IMR-90 (cell line): ENCODE measurements at regions not wholly inside any gene's neighbourhood (a gene's known extent, or its start where the extent isn't known, plus 50 kb on each side); places are given as distances from the start of the nearest gene placed in this dataset.
A peak's percentile ranks its signal among the peaks of the same experiment; 100 is the strongest.

ENCODE experiments used
- ATAC-seq: fragments of 200-7000 bp; cut with Tn5 transposase; 2 replicates; pipeline ENCODE4 v1.9.1; 2020; ENCODE audit warnings: low read depth, mild to moderate bottlenecking, moderate library complexity
- BruUV-seq: library from RNA; stranded (reverse); fragments of 400-500 nt; replicated peaks from 2 replicates; lab custom pipeline; 2021; lab: Mats Ljungman, UMichigan
- CTCF ChIA-PET: fragments of 300-600 bp; formaldehyde crosslinking; extraction: SDS; loops from one replicate; lab custom pipeline; 2021; ENCODE audit warnings: antibody characterized with exemption; lab: Yijun Ruan, JAX
- POLR2A ChIA-PET: fragments of 300-600 bp; sonication (Branson Sonifier 250); formaldehyde crosslinking; loops from one replicate; lab custom pipeline; 2022; ENCODE audit warnings: antibody characterized with exemption; ENCODE audit not compliant: unreplicated experiment; lab: Charles Lee
- DNase-seq: peaks from one replicate; pipeline ENCODE4 v3.0.0; 2013
- H2AFZ ChIP-seq: replicated peaks from 2 replicates; pipeline ENCODE3; 2013; ENCODE audit warnings: low read length, mild to moderate bottlenecking; ENCODE audit not compliant: poor library complexity
- H2AK5ac ChIP-seq: 2 replicates; pipeline ENCODE4 v1.6.1; 2013; ENCODE audit warnings: low read depth, low read length, inconsistent platforms
- H2AK9ac ChIP-seq: replicated peaks from 2 replicates; pipeline ENCODE3; 2013; ENCODE audit warnings: mild to moderate bottlenecking, low read depth, low read length, moderate library complexity; ENCODE audit not compliant: poor library complexity
- H2BK120ac ChIP-seq: 2 replicates; pipeline ENCODE4 v1.6.1; 2013; ENCODE audit warnings: low read depth, low read length, inconsistent platforms
- H2BK15ac ChIP-seq: 3 replicates; pipeline ENCODE4 v1.6.1; 2013; ENCODE audit warnings: low read depth, low read length, inconsistent platforms
- H2BK20ac ChIP-seq: 2 replicates; pipeline ENCODE4 v1.6.1; 2013; ENCODE audit warnings: low read depth, mild to moderate bottlenecking, inconsistent platforms, low read length, moderate library complexity
- H2BK5ac ChIP-seq: 2 replicates; pipeline ENCODE4 v1.6.1; 2013; ENCODE audit warnings: mild to moderate bottlenecking, low read depth, low read length, inconsistent platforms; ENCODE audit not compliant: poor library complexity, severe bottlenecking
- H3K14ac ChIP-seq: replicated peaks from 2 replicates; pipeline ENCODE4 v1.6.1; 2013; ENCODE audit warnings: low read depth, low read length, inconsistent platforms
- H3K18ac ChIP-seq: 2 replicates; pipeline ENCODE4 v1.6.1; 2013; ENCODE audit warnings: low read depth, low read length, control low read depth
- H3K23ac ChIP-seq: 2 replicates; pipeline ENCODE4 v1.6.1; 2013; ENCODE audit warnings: low read depth, low read length, inconsistent platforms
- H3K27ac ChIP-seq: 2 replicates; pipeline ENCODE4 v1.5.1; 2013; ENCODE audit warnings: mild to moderate bottlenecking, control low read depth, low read length; ENCODE audit not compliant: insufficient read depth
- H3K27me3 ChIP-seq: 2 replicates; pipeline ENCODE4 v1.6.1; 2013; ENCODE audit warnings: low read length; ENCODE audit not compliant: control insufficient read depth, insufficient read depth
- H3K36me3 ChIP-seq: 2 replicates; pipeline ENCODE4 v1.6.1; 2013; ENCODE audit warnings: low read length, mixed read lengths; ENCODE audit not compliant: control insufficient read depth, insufficient read depth
- H3K4ac ChIP-seq: 2 replicates; pipeline ENCODE4 v1.6.1; 2013; ENCODE audit warnings: low read depth, low read length, inconsistent platforms
- H3K4me1 ChIP-seq: 2 replicates; pipeline ENCODE4 v1.6.1; 2013; ENCODE audit warnings: low read length, mixed read lengths; ENCODE audit not compliant: control insufficient read depth, insufficient read depth
- H3K4me2 ChIP-seq: 2 replicates; pipeline ENCODE4 v1.6.1; 2013; ENCODE audit warnings: low read depth, mild to moderate bottlenecking, control low read depth, low read length, moderate library complexity
- H3K4me3 ChIP-seq: 2 replicates; pipeline ENCODE4 v1.5.1; 2013; ENCODE audit warnings: low read depth, mild to moderate bottlenecking, control low read depth, low read length, moderate library complexity; ENCODE audit not compliant: insufficient read depth
- H3K56ac ChIP-seq: 2 replicates; pipeline ENCODE4 v1.6.1; 2013; ENCODE audit warnings: low read length, inconsistent platforms; ENCODE audit not compliant: insufficient read depth; ENCODE audit errors: extremely low read depth
- H3K79me1 ChIP-seq, 2 experiments: 2 replicates each; pipeline ENCODE4 v1.6.1; 2013; ENCODE audit warnings: low read length in 2 of 2, inconsistent platforms in 1 of 2, low read depth in 1 of 2
- H3K9ac ChIP-seq: 2 replicates; pipeline ENCODE4 v1.6.1; 2013; ENCODE audit warnings: low read depth, low read length, control low read depth
- H3K9me1 ChIP-seq: 2 replicates; pipeline ENCODE4 v1.6.1; 2013; ENCODE audit warnings: low read length, inconsistent platforms; ENCODE audit not compliant: insufficient read depth
- H3K9me3 ChIP-seq: 2 replicates; pipeline ENCODE4 v1.6.1; 2013; ENCODE audit warnings: low read length; ENCODE audit not compliant: control insufficient read depth, insufficient read depth
- H4K20me1 ChIP-seq: 2 replicates; pipeline ENCODE4 v1.6.1; 2013; ENCODE audit warnings: low read length, inconsistent platforms; ENCODE audit not compliant: insufficient read depth
- H4K5ac ChIP-seq: 2 replicates; pipeline ENCODE4 v1.6.1; 2013; ENCODE audit warnings: mild to moderate bottlenecking, low read depth, low read length, control low read depth
- H4K8ac ChIP-seq, 2 experiments: 2 replicates each; pipeline ENCODE4 v1.6.1; 2013; ENCODE audit warnings: low read depth in 2 of 2, low read length in 2 of 2, control low read depth in 1 of 2, inconsistent platforms in 1 of 2
- H4K91ac ChIP-seq: 2 replicates; pipeline ENCODE4 v1.6.1; 2013; ENCODE audit warnings: low read depth, low read length, inconsistent platforms; ENCODE audit not compliant: insufficient read depth
- BHLHE40 ChIP-seq: fragments of 150-350 bp; IDR thresholded peaks from 2 replicates; pipeline ENCODE4 v1.6.1; 2016; ENCODE audit warnings: mild to moderate bottlenecking, low read depth, low read length
- CEBPB ChIP-seq: IDR thresholded peaks from 2 replicates; pipeline ENCODE4 v1.6.1; 2012; ENCODE audit warnings: low read depth, low read length, improper control_type of control experiment
- CHD1 ChIP-seq: IDR thresholded peaks from 2 replicates; pipeline ENCODE4 v1.6.1; 2012; ENCODE audit warnings: low read depth, low read length, improper control_type of control experiment
- ELK1 ChIP-seq: fragments of 150-350 bp; IDR thresholded peaks from 2 replicates; pipeline ENCODE4 v1.6.1; 2016; ENCODE audit warnings: low read depth, mild to moderate bottlenecking, low read length, moderate library complexity, borderline replicate concordance
- FOS ChIP-seq: fragments of 150-350 bp; IDR thresholded peaks from 2 replicates; pipeline ENCODE4 v1.6.1; 2016; ENCODE audit warnings: low read depth, low read length
- MAFK ChIP-seq: IDR thresholded peaks from 2 replicates; pipeline ENCODE4 v1.6.1; 2012; ENCODE audit warnings: low read depth, low read length, improper control_type of control experiment
- MAZ ChIP-seq: IDR thresholded peaks from 2 replicates; pipeline ENCODE4 v1.6.1; 2012; ENCODE audit warnings: low read depth, mild to moderate bottlenecking, low read length, improper control_type of control experiment, moderate library complexity, borderline replicate concordance
- MXI1 ChIP-seq: IDR thresholded peaks from 2 replicates; pipeline ENCODE4 v1.6.1; 2012; ENCODE audit warnings: low read depth, mild to moderate bottlenecking, low read length, moderate library complexity, borderline replicate concordance
- NFE2L2 ChIP-seq: fragments of 150-350 bp; IDR thresholded peaks from 2 replicates; pipeline ENCODE4 v1.6.1; 2016; ENCODE audit warnings: low read depth, mild to moderate bottlenecking, low read length
- POLR2A ChIP-seq: IDR thresholded peaks from 2 replicates; pipeline ENCODE4 v1.6.1; 2012; ENCODE audit warnings: mild to moderate bottlenecking, low read depth, low read length
- RAD21 ChIP-seq: IDR thresholded peaks from 2 replicates; pipeline ENCODE4 v1.6.1; 2012; ENCODE audit warnings: low read length, improper control_type of control experiment
- RCOR1 ChIP-seq: IDR thresholded peaks from 2 replicates; pipeline ENCODE4 v1.6.1; 2012; ENCODE audit warnings: mild to moderate bottlenecking, low read length, improper control_type of control experiment; ENCODE audit not compliant: insufficient replicate concordance
- RFX5 ChIP-seq: IDR thresholded peaks from 2 replicates; pipeline ENCODE4 v1.8.0; 2012; ENCODE audit warnings: low read depth, mild to moderate bottlenecking, low read length, moderate library complexity
- SMC3 ChIP-seq: fragments of 150-350 bp; IDR thresholded peaks from 2 replicates; pipeline ENCODE4 v1.6.1; 2016; ENCODE audit warnings: low read depth, mild to moderate bottlenecking, antibody characterized with exemption, low read length, moderate library complexity
- WGBS, 2 experiments: methylation state at CpG; one replicate each; pipeline versions ENCODE4 v1.1.5 to v1.1.7; 2013; ENCODE audit warnings: missing lambda C conversion rate in 2 of 2; ENCODE audit not compliant: insufficient read length in 1 of 2; ENCODE audit errors: extremely low coverage in 2 of 2; 5-methylcytosine and 5-hydroxymethylcytosine counted together
- dilution Hi-C: fragments of 300-500 bp; cut with HindIII; formaldehyde crosslinking; loops from one replicate; pipeline ENCODE4 v1.14.3; 2018; ENCODE audit warnings: low sequenced_read_pairs; ENCODE audit not compliant: unreplicated experiment
- in situ Hi-C: fragments of 300-500 bp; cut with MboI; formaldehyde crosslinking; loops from 3 replicates; pipeline ENCODE4 v1.14.3; 2019; ENCODE audit warnings: low sequenced_read_pairs, inconsistent platforms, mixed read lengths
- intact Hi-C: fragments of 100-400 bp; cut with micrococcal nuclease; formaldehyde crosslinking; loops from 2 replicates; pipeline ENCODE4 v1.10.0; 2022
- TF ChIP-seq, protein P1 (sequence below): fragments of 150-350 bp; IDR thresholded peaks from 2 replicates; pipeline ENCODE4 v1.6.1; 2017; ENCODE audit warnings: mild to moderate bottlenecking, antibody characterized with exemption, low read length, low read depth

- Histone ChIP-seq H4K20me1 (no peaks in the 10 kb centered on the region), H2BK120ac (peak overlapping the region; percentile 96), H3K18ac (peak overlapping the region; percentile 88), H2BK5ac (peak overlapping the region; percentile 97), H3K36me3 (no peaks in the 10 kb centered on the region), H2BK15ac (peak overlapping the region; percentile 47; the same call in 2 of the 3 replicates), H3K4me3 (peak overlapping the region; percentile 42; the same call in 1 of the 2 replicates), H3K4me1 (peaks cover 4% of the 10 kb centered on the region), H3K27me3 (no peaks in the 10 kb centered on the region), H3K4ac (peak overlapping the region; percentile 93; the same call in 1 of the 2 replicates), H2AK9ac (no peak overlapping the region), H3K79me1 (no peaks in the 10 kb centered on the region; a peak in 1 of 4 replicates), H3K9me1 (peaks cover 4% of the 10 kb centered on the region), H3K27ac (peak overlapping the region; percentile 49), H2BK20ac (peak overlapping the region; percentile 96), H3K9me3 (no peaks in the 10 kb centered on the region), H3K9ac (peak overlapping the region; percentile 19; the same call in 1 of the 2 replicates), H2AK5ac (no peak overlapping the region), H4K91ac (peak overlapping the region; percentile 82), H3K23ac (peak overlapping the region; percentile 95), H3K14ac (peak overlapping the region; percentile 87), H3K56ac (peak overlapping the region; percentile 91), H3K4me2 (peak overlapping the region; percentile 89), H4K5ac (peak overlapping the region; percentile 44; the same call in 1 of the 2 replicates), H4K8ac (peak overlapping the region; percentile 10 to 76; a peak in 3 of 4 replicates), H2AFZ (peak overlapping the region; percentile 19)
- ATAC-seq (peak; percentile 71), DNase-seq (peak; percentile 72)
- BruUV-seq = no TSS peak
- dilution Hi-C loops (no loop called here), in situ Hi-C loops (loop anchor here (10.0 kb wide), 1 partner anchor 806 kb away; no protein-coding TSS in a partner anchor), intact Hi-C loops (loop anchor here (5.0 kb wide), 2 partner anchors 189 to 379 kb away; partner anchors contain the start of gene SPIN1)
- POLR2A ChIA-PET = no interaction called here
- CTCF ChIA-PET = interaction anchor here (0.6 kb wide), 1 partner anchor 377 kb away, joined by 3 read pairs; no protein-coding TSS in a partner anchor
- no CpG with 5 or more reads among the region's 7 CpGs for WGBS, 2 experiments
- no peak for TF ChIP-seq SMC3
- peak; percentile 49; the same call in 1 of the 2 replicates for TF ChIP-seq CEBPB
- no peak for TF ChIP-seq POLR2A
- no peak for TF ChIP-seq CHD1
- no peak for TF ChIP-seq RAD21
- TF ChIP-seq BHLHE40 = peak; percentile 95
- TF ChIP-seq, protein P1, sequence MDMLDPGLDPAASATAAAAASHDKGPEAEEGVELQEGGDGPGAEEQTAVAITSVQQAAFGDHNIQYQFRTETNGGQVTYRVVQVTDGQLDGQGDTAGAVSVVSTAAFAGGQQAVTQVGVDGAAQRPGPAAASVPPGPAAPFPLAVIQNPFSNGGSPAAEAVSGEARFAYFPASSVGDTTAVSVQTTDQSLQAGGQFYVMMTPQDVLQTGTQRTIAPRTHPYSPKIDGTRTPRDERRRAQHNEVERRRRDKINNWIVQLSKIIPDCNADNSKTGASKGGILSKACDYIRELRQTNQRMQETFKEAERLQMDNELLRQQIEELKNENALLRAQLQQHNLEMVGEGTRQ = peak; percentile 94
- TF ChIP-seq ELK1 = no peak
- no peak for TF ChIP-seq MAZ
- TF ChIP-seq NFE2L2 = no peak
- TF ChIP-seq RFX5 = no peak
- no peak for TF ChIP-seq FOS
- TF ChIP-seq MAFK = peak; percentile 28; the same call in 1 of the 2 replicates
- no peak for TF ChIP-seq RCOR1
- no peak for TF ChIP-seq MXI1
These were observed 60.1 kb upstream of the SPATA31C2 start for GRCh38 chr9:88198341-88198807.
